Body of pancreas (tissue), 4 donors: ENCODE measurements at regions not wholly inside any gene's neighbourhood (a gene's known extent, or its start where the extent isn't known, plus 50 kb on each side); places are given as distances from the start of the nearest gene placed in this dataset.

Experiments
- CTCF ChIP-seq, 7 experiments: fragments of 450-650 bp in 4 of 7; fragments of 200-600 bp in 3 of 7; sonication (generic) in 3 of 7; IDR thresholded peaks; one replicate each; pipeline ENCODE4 v1.5.1; 2016 to 2019; ENCODE audit warnings: antibody characterized with exemption in 7 of 7
- POLR2A ChIP-seq, 3 donors: fragments of 450-650 bp; IDR thresholded peaks; one replicate each; pipeline ENCODE4 v1.6.1; 2016; ENCODE audit warnings: antibody characterized with exemption in 3 of 3, mild to moderate bottlenecking in 2 of 3

GRCh38 chr5:74135033-74135432 is 505.5 kb downstream of the ENC1 start:
- no peak for TF ChIP-seq POLR2A (IDR thresholded peaks at IDR 0.05)
- no peak for TF ChIP-seq CTCF (IDR thresholded peaks at IDR 0.05)
